Nucleus accumbens (tissue), 56 donors: ENCODE measurements at regions not wholly inside any gene's neighbourhood (a gene's known extent, or its start where the extent isn't known, plus 50 kb on each side); places are given as distances from the start of the nearest gene placed in this dataset.

ENCODE experiments used
- DNase-seq, 56 donors: peaks; one replicate each; lab custom pipeline; 2025; lab: John Stamatoyannopoulos, UW

DNA sequence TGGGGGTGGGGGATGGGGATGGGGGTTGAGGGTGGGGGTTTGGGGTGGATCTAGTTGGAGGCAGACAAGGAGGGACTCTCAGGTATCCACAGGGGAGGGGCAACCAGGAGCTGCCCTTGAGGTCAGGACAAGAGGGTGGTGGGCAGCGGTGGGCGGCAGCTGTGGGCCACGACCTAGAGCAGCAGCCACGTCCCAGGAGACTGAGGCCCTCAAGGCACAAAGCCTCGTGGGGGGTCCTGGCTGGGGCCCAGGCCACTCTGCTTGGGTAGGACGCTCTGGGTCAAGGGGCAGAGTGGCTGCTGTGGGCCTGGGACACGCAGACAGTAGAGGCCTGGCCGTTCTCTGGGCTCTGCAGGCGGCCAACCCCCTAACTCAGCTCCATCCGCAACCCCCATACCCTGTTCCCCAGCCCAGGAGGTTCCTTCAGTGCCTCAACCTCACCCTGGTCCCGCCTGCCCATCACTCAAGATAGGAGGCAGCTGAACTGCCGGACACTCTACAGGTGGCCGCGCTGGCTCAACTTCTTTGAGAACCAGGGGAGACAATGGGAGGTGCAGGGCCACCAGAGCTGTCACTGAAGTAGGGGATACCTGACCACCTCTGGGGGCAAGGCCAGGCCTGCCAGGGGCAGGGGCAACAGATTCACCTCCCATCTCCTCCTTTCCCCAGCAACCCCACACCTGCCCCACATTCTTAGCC lies 75.6 kb downstream of the ENGASE start:
- no peak for DNase-seq

DNA sequence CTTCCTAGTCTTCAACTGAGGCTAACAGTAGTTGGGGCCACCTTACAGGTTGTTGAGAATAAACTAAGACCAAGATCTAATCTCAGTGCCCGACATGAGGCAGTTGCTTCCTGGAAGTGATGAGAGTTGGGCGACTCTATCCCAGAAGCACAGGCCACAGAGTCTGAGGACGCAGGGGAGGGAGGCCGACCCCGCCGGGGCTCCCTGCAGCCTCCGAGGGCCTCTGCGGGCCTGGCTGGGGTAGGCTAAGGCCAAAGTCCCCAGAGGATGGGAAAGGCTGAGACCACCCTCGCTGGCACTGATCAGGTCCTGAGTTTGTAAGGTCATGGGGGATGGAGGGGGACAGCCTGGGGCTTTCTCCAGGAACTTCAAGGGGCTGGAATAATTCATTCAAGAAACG lies 74.0 kb downstream of the ENGASE start:
- DNase-seq: no peak

DNA sequence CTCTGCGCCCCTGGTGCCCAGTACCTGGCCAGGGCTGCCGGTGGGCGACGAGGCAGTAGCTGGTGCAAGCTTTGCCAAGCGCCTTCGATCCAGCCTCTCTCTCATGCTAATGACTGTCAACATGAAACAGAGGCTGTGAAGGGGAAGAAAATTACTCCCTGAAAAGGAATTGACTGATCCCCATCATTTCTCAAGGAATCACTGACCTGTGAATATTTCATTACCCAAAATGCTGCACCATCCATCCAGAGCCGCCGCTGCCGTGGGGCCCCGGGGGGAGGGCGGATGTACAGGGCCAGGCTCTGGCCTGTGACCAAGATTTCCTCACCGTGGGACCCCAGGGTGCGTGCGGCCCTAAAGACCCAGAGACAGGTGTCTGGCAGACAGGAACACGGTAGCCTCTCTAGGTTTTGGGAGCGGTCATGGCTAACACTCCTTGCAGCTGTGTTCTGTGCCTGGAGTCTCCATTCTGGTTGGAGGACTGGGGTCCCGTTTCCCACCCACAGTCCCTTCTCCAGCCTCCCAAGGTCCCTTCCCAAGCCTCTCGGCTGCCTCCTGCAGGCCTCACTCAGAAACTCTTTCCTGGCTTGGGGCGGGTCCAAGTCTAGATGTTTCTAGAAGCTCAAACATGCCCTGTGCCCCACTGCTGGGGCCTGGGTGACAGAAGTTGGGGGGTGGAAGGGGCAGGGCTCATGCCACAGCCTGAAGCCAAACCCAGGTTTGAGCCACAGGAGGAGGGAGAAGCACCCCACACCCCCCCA lies 73.3 kb downstream of the ENGASE start:
- DNase-seq: no peak

DNA sequence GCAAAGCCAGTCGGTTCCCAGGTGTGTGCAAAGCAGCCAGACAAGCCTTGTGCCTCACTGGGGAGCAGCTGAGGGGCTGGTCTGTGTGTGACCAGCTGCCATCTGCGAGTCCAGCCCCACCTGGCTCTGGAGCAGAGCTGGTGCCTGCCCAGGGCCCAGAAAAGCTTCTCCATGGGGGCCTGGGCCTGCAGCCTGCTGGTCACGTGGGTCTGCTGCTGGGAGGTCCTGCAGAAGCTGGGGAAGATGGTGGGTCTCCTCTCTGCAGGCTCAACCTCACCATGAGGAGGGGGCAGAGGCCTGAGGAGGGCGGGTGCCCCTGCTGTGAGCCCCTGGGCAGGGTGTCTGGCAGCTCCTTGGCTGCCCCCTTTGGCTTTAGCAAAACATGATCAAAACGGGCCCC lies 71.9 kb downstream of the ENGASE start:
- DNase-seq: no peak

DNA sequence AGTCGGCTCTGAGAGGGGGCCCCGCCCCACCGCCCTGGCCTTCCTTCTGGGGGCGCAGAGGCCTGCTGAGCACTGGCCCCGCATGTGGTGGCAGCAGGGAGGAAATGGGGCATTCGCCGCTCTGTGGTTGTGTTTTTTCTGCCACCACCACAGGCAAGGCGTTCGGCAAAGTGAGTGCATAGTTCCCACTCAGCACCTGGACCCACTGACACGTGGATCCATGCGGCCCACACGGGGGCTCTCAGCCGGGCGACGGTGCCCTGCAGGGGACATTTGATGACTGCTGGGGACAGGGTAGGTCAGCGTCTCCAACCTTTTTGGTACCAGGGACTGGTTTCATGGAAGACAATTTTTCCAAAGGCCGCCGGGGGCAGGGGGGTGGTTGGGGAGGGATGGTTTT lies 70.9 kb downstream of the ENGASE start:
- DNase-seq: no peak

DNA sequence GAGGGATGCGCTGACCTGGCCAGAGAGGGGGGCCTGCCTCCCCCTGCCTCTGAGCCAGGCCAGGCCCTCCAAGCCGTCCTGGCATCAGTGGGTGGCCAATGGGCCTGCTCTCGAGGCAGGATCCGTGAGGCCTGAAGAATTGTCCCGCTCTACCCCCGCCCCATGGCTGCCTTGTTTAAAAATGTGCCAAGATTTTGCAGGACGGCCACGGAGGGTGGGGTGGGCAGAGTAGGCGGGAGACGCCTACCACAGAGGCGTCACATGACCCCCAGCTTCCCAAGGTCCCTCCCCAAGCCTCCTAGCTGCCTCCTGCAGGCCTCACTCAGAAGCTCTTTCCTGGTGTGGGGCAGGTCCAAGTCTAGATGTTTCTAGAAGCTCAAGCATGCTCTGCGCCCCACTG lies 69.5 kb downstream of the ENGASE start:
- DNase-seq: no peak

DNA sequence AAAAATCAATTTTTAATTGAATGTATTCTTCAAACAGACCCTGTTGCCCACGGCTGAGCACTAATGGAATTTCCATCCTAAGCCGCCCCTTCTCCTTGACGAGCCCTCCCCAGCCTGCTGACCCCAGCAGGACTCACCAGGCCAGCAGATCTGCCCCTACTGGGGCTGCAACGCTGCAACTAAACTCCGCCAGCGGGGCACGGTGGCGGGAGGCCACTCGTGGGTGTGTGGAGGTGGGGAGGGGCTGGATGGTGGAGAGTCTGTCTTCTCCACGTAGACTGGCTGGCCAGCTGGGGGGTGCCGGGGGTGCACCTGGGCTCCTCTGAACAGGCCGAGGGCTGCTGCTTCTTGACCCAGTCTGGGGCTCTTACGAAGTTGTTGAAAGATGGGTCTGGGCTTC lies 67.8 kb downstream of the ENGASE start:
- DNase-seq: no peak

DNA sequence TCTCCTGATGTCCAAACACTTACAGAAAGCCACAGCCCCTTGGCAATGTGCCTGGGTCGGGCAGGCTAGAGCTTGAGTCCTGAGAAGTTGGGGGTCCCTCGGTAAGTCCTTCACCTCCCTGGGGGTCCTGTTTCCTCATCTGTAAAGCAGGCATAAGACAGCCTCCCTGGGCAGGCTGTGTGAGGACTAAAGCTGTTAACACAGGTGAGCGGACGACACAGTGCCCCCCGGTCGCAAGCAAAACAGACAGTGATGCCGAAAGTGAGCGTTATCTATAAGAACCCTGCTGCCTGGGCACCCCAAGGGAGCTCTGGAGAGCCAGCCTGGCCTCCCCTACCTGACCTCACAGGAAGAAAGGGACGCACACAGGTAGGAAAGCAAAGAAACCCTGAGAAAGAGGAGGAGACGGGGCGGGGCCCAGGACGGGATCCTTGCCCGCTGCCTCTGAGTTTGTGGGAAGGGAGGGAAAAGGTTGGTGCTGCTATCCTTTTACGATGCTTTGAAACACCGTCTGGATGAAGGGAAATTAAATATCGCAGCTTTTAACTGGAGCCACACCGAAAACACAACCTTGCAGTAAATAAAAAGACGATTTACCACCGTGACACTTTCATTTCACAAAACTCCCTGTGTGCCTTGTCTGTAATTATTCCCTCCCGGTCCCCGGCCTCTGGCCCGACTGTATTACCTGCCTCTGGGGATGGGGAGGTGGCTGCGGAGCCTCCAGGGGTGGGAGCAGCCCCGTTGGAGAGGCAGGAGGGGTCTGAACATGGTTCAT lies 67.1 kb downstream of the ENGASE start:
- DNase-seq: no peak

DNA sequence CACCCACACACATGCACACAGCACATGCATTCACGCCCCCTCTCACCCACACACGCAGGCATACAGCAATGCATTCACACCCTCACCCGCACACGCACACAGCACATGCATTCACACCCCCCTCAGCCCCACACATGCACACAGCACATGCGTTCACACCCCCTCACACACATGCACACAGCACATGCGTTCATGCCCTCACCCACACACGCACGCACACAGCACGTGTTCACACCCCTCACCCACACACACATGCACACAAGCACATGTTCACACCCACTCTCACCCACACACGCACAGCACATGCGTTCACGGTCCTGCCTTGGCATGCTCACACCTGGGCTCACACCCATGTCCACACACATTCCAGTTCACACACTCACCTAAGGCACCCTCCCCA lies 64.2 kb downstream of the ENGASE start:
- no peak for DNase-seq

DNA sequence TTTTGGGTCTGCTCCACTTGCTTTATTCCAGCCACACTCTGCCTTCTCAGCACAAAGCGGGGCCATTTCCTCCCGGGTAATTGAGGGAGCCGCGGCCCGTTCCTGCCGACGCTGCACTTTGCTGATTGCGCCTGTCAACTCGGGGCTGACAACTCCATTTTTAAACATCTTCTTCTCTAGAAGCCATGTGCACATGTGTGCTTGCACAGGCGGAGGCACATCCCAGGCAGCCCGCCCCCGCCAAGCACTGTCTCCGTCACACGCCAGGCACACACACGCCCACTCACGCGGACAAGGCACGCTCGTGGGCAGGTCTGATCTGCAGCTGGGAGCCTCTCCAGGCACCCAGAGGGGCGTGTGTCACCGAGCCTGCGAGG lies 63.2 kb downstream of the ENGASE start:
- DNase-seq: peak in 42 of 56 donors; percentile 5 to 87 (median 50)

DNA sequence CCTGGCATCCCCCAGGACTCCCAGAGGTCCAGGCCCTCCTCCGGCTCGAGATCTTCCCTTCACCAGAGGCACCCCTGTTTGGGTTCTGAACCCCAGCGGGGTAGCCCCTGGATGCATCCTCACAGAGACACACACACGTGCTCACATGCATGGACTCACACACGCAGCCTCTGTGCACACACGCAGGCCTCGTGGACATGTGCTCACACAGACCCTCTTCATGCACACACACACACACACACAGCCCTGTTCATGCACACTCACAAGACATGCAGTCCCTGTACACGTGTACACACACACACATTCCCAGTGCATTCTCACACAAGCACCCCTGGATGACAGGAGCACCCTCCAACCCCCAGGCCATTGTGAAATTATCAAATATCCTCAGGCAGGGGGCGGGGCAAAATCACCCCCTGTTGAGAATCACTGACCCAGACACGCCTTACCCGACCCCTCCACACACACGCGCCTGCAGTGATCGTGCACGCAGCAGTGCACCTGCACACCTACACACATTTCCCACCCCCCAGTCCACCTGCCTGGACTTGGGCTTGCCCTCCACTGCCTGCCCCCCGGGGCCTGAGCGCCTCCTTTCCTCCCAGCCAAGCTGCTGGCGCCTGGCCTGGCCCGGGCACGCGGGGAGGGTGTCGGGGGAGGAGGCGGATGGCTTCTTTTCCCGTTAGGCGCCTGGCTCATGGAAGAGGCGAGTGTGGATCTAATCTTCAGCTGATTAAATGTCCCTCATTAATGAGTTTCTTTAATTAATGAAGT lies 62.6 kb downstream of the ENGASE start:
- peak in 9 of 56 donors; percentile 29 to 73 (median 42) for DNase-seq

DNA sequence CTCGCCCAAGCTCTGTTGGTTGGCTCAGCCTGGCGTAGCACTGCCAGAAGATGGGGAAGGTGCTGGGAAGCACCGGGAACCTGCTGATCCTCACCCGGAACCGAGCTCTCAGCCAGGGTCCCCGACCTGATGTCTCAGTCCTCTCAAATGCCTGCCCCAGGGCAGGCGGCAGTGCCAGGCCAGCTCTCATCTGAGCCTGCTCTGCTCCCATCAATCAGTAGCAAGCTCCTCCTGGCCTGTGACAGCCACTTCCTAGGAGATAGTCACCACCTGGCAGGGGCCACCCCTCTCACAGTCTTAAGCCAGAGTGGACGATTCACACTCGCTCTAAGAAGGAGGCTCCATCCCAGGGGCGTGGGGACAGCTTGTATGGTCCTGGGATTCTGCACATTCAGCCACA lies 62.0 kb downstream of the ENGASE start:
- no peak for DNase-seq
